ENCODE measurements at regions not wholly inside any gene's neighbourhood (a gene's known extent, or its start where the extent isn't known, plus 50 kb on each side); places are given as distances from the start of the nearest gene placed in this dataset.
"Not testable (repeated sequence)": the region's sequence is repeated elsewhere in the genome, so short reads cannot be mapped to it uniquely, and the experiment has no call there.

GRCh38 chr18:35810520-35810919 is 162.0 kb upstream of the RMP24 start:
- peaks cover 4% of the 10 kb centered on the region for H3K36me3 Mint-ChIP-seq (ENCODE audit: low read depth)
- Histone ChIP-seq H3K27me3 (ENCODE audit: control insufficient read depth, insufficient read depth, low read length, poor library complexity, severe bottlenecking) (no peaks in the 10 kb centered on the region), H3K9me3 (ENCODE audit: control insufficient read depth, low read length) (no peaks in the 10 kb centered on the region), H3K4me1 (ENCODE audit: control insufficient read depth, insufficient read depth, low read length) (no peaks in the 10 kb centered on the region), H3K27ac (ENCODE audit: low read depth, low read length) (no peak overlapping the region), H3K9ac (ENCODE audit: extremely low read depth, low read length, poor library complexity, severe bottlenecking) (no peak overlapping the region), H3K36me3 (ENCODE audit: control insufficient read depth, insufficient read depth, low read length) (no peaks in the 10 kb centered on the region), H3K4me3 (ENCODE audit: low read length) (no peak overlapping the region)
- peaks cover 3% of the 10 kb centered on the region for H3K4me1 Mint-ChIP-seq
- no peaks in the 10 kb centered on the region for H3K27me3 Mint-ChIP-seq (ENCODE audit: insufficient read depth)
- 92 to 100% methylated on average over 2 of the region's 2 CpGs for WGBS, 2 experiments (ENCODE audit: insufficient coverage in 1 of 2, insufficient read length in 1 of 2)
- DNase-seq: no peak
- H3K9me3 Mint-ChIP-seq: peaks cover 6% of the 10 kb centered on the region
- no peak overlapping the region for H3K27ac Mint-ChIP-seq
- no peak for TF ChIP-seq CTCF (conservative IDR thresholded peaks at IDR 0.05)
- H3K4me3 Mint-ChIP-seq: no peak overlapping the region

GRCh38 chr18:35811896-35812295 is 160.6 kb upstream of the RMP24 start:
- Mint-ChIP-seq H3K9me3 (peaks cover 10% of the 10 kb centered on the region), H3K36me3 (ENCODE audit: low read depth) (peaks cover 4% of the 10 kb centered on the region), H3K27ac (no peak overlapping the region), H3K4me3 (no peak overlapping the region), H3K27me3 (ENCODE audit: insufficient read depth) (no peaks in the 10 kb centered on the region), H3K4me1 (peaks cover 3% of the 10 kb centered on the region)
- TF ChIP-seq CTCF (conservative IDR thresholded peaks at IDR 0.05): no peak
- Histone ChIP-seq H3K36me3 (ENCODE audit: control insufficient read depth, insufficient read depth, low read length) (no peaks in the 10 kb centered on the region), H3K27ac (ENCODE audit: low read depth, low read length) (no peak overlapping the region), H3K4me1 (ENCODE audit: control insufficient read depth, insufficient read depth, low read length) (no peaks in the 10 kb centered on the region), H3K9ac (ENCODE audit: extremely low read depth, low read length, poor library complexity, severe bottlenecking) (no peak overlapping the region), H3K9me3 (ENCODE audit: control insufficient read depth, low read length) (no peaks in the 10 kb centered on the region), H3K27me3 (ENCODE audit: control insufficient read depth, insufficient read depth, low read length, poor library complexity, severe bottlenecking) (no peaks in the 10 kb centered on the region), H3K4me3 (ENCODE audit: low read length) (no peak overlapping the region)
- 89 to 92% methylated on average over 2 to 3 of the region's 3 CpGs for WGBS, 2 experiments (ENCODE audit: insufficient coverage in 1 of 2, insufficient read length in 1 of 2)
- DNase-seq: no peak

- not testable (repeated sequence) for H3K4me1 Mint-ChIP-seq; H3K4me3 ChIP-seq (ENCODE audit: low read length); H3K27me3 ChIP-seq (ENCODE audit: control insufficient read depth, insufficient read depth, low read length, poor library complexity, severe bottlenecking); H3K9me3 ChIP-seq (ENCODE audit: control insufficient read depth, low read length); H3K4me3 Mint-ChIP-seq; H3K36me3 ChIP-seq (ENCODE audit: control insufficient read depth, insufficient read depth, low read length); H3K27me3 Mint-ChIP-seq (ENCODE audit: insufficient read depth); H3K27ac Mint-ChIP-seq; H3K36me3 Mint-ChIP-seq (ENCODE audit: low read depth); H3K27ac ChIP-seq (ENCODE audit: low read depth, low read length); DNase-seq; H3K4me1 ChIP-seq (ENCODE audit: control insufficient read depth, insufficient read depth, low read length); H3K9ac ChIP-seq (ENCODE audit: extremely low read depth, low read length, poor library complexity, severe bottlenecking)
- peaks cover 10% of the 10 kb centered on the region for H3K9me3 Mint-ChIP-seq
- 100% methylated on average over 1 of the region's 2 CpGs; no CpG with 5 or more reads in 1 of the 2 experiments for WGBS, 2 experiments (ENCODE audit: insufficient coverage in 1 of 2, insufficient read length in 1 of 2)
Measured at GRCh38 chr18:35815011-35815410, 157.5 kb upstream of the RMP24 start.

DNA sequence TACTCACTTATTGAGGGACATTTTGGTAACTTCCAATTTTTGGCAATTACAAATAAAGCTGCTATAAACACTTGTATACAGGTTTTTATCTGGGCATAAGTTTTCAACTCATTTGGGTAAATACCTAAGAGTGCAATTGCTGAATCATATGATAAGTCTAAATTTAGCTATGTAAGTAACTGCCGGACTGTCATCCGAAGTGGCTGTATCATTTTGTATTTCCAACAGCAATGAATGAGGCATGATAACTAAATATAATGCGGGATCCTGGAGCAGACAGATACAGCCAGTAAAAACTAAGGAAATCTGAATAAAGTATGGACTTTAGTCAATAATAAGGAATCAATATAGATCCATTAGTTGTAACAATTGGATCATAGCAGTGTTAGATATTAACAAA is 156.5 kb upstream of the RMP24 start:
- no peak overlapping the region for H3K27ac Mint-ChIP-seq
- no peaks in the 10 kb centered on the region for H3K36me3 ChIP-seq (ENCODE audit: control insufficient read depth, insufficient read depth, low read length)
- H3K9ac ChIP-seq (ENCODE audit: extremely low read depth, low read length, poor library complexity, severe bottlenecking): no peak overlapping the region
- H3K27ac ChIP-seq (ENCODE audit: low read depth, low read length): no peak overlapping the region
- H3K4me3 Mint-ChIP-seq: no peak overlapping the region
- no peaks in the 10 kb centered on the region for H3K27me3 Mint-ChIP-seq (ENCODE audit: insufficient read depth)
- H3K9me3 Mint-ChIP-seq: peaks cover 10% of the 10 kb centered on the region
- H3K9me3 ChIP-seq (ENCODE audit: control insufficient read depth, low read length): no peaks in the 10 kb centered on the region
- 93 to 96% methylated on average over 3 of the region's 3 CpGs for WGBS, 2 experiments (ENCODE audit: insufficient coverage in 1 of 2, insufficient read length in 1 of 2)
- H3K4me1 ChIP-seq (ENCODE audit: control insufficient read depth, insufficient read depth, low read length): no peaks in the 10 kb centered on the region
- no peaks in the 10 kb centered on the region for H3K27me3 ChIP-seq (ENCODE audit: control insufficient read depth, insufficient read depth, low read length, poor library complexity, severe bottlenecking)
- TF ChIP-seq CTCF (conservative IDR thresholded peaks at IDR 0.05): no peak
- peaks cover 6% of the 10 kb centered on the region for H3K4me1 Mint-ChIP-seq
- H3K36me3 Mint-ChIP-seq (ENCODE audit: low read depth): peaks cover 4% of the 10 kb centered on the region
- no peak overlapping the region for H3K4me3 ChIP-seq (ENCODE audit: low read length)
- DNase-seq: no peak

All from endodermal cell (in vitro differentiated cells).